IPS-18c (cell line): ENCODE measurements at regions not wholly inside any gene's neighbourhood (a gene's known extent, or its start where the extent isn't known, plus 50 kb on each side); places are given as distances from the start of the nearest gene placed in this dataset.
"Not testable (repeated sequence)": the region's sequence is repeated elsewhere in the genome, so short reads cannot be mapped to it uniquely, and the experiment has no call there.

Experiments used
- H3K4me3 ChIP-seq: 2 replicates; pipeline ENCODE4 v1.7.0; 2013; ENCODE audit warnings: low read depth, mild to moderate bottlenecking, low read length, moderate library complexity; ENCODE audit not compliant: insufficient read depth
- H3K9me3 ChIP-seq: one replicate; pipeline ENCODE4 v1.6.1; 2013; ENCODE audit warnings: mild to moderate bottlenecking, low read length, moderate library complexity; ENCODE audit not compliant: control insufficient read depth, insufficient read depth

DNA sequence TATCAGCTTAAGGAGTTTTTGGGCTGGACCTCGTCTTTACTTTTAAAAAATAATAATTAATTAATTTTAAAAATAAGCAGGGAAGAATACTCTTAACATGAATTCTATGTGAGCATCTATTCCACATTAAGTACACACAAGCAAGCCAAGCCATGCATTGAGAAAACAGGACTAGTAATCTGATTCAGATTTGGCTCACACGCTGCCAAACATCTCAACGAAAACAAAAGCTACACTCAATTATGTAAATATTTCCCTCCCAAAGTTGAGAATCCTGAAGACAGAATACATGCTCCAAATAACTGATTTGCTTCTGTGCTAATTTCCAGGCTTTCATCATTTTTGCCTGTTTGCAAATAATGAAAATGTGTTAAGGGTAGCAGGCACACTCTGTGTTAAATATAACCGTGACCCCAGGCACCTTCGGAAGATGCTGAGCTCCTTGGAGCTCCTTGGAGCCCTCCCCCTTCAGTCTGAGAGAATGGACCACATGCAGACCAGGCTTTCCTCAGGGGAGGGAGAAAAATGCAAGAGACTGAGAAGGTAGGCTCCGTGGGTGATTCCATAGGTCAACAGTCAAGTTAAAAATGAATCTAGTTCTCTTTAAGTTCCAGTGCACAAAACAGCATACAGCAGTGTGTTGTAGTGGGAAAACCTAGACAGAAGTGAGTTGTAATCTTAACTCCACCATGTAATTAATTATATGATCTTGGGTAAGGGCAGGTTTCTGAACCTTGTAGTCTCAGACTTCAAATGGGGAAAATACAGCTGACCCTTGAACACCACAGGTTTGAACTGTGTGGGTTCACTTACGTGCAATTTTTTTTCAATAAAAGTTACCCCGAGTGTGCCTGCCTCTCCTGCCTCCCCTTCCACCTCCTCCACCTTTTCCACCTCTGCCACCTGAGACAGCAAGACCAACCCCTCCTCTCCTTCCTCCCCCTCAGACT is 161.3 kb upstream of the RREB1 start:
- Histone ChIP-seq H3K4me3 (no peak overlapping the region), H3K9me3 (no peaks in the 10 kb centered on the region)

DNA sequence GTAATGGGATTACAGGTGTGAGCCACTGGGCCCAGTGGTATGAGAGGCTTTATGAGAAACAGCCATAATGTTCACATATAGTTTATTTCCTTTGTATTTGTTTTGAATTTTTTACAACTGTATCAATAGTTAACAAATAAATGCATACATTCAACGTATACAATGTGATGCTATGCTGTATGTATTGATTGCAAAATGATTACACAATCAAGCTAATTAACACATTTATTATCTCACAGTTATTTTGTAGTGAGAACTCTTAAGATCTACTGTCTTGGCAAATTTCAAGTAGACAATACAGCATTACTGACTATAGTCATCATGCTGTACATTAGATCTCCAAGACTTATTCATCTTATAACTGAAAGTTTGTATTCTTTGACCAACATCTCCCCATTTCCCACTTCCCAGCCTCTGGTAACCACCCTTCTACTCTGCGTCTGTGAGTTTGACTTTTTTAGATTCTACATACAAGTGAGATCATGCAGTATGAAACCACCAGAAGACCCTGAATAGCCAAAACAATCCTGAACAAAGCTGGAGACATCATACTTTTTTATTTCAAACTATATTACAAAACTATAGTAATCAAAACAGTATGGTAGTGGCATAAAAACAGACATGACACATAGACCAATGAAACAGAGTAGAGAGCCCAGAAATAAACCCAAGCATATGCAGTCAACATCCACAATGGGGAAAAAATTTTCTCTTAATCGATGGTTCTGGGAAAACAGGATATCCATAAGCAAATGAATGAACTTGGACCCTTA is 157.2 kb upstream of the RREB1 start:
- H3K4me3 ChIP-seq = no peak overlapping the region
- H3K9me3 ChIP-seq = no peaks in the 10 kb centered on the region

GRCh38 chr6:6951355-6951754 is 156.4 kb upstream of the RREB1 start:
- H3K9me3 ChIP-seq = no peaks in the 10 kb centered on the region
- no peak overlapping the region for H3K4me3 ChIP-seq

DNA sequence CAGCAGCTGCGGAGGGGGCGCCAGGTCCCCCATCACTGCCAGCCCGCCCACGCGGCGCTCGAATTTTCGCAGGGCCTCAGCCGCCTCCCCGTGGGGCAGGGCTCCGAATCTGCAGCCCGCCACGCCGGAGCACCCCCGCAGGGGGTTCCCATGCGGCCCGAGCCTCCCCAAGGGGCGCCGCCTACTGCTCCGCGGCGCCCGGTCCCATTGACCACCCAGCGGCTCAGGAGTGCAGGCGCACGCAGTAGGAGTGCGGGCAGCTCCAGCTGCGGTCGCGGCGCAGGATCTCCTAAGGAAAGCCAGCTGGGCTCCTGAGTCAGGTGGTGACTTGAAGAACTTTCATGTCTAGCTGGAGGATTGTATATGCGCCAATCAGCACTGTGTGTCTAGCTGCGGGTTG is 155.3 kb upstream of the RREB1 start:
- H3K4me3 ChIP-seq = no peak overlapping the region
- H3K9me3 ChIP-seq = no peaks in the 10 kb centered on the region

DNA sequence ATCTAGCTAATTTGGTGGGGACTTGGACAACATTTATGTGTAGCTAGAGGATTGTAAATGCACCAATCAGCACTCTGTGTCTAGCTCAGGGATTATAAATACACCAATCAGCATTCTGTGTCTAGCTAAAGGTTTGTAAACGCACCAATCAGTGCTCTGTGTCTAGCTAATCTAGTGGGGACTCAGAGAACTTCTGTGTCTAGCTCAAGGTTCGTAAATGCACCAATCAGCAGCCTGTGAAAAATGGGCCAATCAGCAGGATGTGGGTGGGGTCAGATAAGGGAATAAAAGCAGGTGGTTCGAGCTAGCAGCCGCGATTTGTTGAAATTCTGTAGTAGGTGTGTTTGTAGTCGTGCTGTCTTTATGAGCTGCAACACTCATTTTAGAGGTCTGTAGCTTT is 154.8 kb upstream of the RREB1 start:
- not testable (repeated sequence) for H3K4me3 ChIP-seq, H3K9me3 ChIP-seq

DNA sequence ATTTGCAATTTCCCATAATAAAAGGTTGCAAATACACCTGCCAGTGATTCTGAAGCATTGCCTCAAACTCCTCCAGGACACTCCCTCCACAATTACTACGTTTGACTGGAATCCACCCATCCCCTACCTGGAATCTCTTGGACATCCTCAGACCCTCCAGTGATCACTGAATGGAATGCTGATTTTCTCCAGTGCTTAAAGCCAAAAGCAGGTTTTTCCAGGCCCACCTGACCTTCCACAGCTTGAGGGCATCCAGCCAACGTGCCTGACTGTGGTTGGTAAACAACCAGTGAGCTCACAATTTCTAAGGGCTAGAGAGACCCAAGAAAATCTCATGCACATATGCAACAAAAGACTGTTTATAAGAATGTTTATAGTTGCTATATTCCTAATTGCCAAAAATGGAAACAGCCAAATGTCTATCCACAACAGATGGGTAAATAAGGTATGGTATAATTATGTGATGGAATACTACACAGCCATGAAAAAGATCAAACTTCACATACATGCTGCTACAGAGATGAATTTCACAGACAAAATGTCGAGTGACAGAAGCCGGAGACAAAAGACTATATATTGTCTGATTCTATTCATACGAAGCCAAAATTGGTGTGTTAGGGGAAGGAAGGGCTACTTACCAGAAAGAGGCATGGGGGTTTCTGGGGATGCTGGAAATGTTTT is 147.1 kb upstream of the RREB1 start:
- no peak overlapping the region for H3K4me3 ChIP-seq

GRCh38 chr6:6962086-6962485 is 145.7 kb upstream of the RREB1 start:
- Histone ChIP-seq H3K9me3 (no peaks in the 10 kb centered on the region), H3K4me3 (no peak overlapping the region)

More for the DNA sequence above, 147.1 kb upstream of the RREB1 start:
- H3K9me3 ChIP-seq = no peaks in the 10 kb centered on the region

DNA sequence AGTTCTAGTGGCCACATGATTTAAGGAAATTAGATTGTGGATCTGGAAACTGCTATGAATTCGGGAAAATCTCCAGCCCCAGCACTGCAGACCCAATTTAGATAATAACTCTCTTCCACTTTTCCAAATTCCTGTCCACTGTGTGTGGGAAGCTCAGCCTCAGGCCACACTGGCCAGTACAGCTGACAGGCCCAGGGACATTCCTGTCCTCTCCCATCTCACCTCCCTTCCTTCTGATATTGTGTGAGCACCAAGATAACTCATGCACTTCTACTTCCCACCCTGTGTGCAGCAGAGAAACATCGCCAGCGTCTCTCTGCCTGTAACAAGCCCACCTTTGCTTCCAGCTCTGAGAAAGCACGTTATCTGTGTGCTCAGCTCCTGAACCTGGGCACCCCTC is 145.1 kb upstream of the RREB1 start:
- no peak overlapping the region for H3K4me3 ChIP-seq
- H3K9me3 ChIP-seq = no peaks in the 10 kb centered on the region

DNA sequence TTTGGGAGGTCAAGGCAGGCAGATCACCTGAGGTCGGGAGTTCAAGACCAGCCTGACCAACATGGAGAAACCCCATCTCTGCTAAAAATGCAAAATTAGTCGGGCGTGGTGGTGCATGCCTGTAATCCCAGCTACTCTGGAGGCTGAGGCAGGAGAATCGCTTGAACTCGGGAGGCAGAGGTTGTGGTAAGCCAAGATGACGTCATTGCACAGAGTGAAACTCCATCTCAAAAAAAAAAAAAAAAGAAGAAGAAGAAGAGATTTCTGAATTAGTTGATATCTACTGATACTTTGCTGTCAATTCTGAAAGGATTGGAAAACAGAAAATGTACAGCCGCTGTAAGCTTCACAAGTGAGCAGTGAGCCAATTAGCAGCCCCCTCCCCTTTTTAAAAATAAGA is 144.4 kb upstream of the RREB1 start:
- H3K9me3 ChIP-seq, H3K4me3 ChIP-seq: not testable (repeated sequence)

- H3K4me3 ChIP-seq = no peak overlapping the region
- H3K9me3 ChIP-seq = no peaks in the 10 kb centered on the region
Measured at GRCh38 chr6:6964675-6965074, 143.1 kb upstream of the RREB1 start.

DNA sequence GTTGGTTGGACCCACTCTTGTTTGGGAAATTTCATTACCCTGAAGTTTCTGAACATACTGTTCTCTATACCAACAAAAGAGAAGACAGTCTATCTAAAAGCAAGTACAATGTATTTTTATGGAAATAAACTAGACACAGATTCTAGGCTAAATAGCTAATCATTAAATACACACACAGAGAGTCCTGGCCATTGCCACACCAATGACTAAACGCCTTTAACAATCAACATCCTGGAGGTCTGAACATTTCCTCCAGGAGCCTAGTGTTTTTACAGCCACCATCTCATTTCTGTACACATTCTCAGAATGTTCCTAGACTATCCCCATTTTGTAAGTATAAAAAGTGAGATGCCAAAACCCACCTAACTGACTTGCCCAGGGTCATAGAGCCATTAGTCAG is 141.6 kb upstream of the RREB1 start:
- Histone ChIP-seq H3K9me3 (no peaks in the 10 kb centered on the region), H3K4me3 (no peak overlapping the region)

GRCh38 chr6:6966569-6966968 is 141.2 kb upstream of the RREB1 start:
- Histone ChIP-seq H3K9me3 (no peaks in the 10 kb centered on the region), H3K4me3 (no peak overlapping the region)

GRCh38 chr6:6968357-6968730 is 139.4 kb upstream of the RREB1 start:
- H3K4me3 ChIP-seq = no peak overlapping the region
- no peaks in the 10 kb centered on the region for H3K9me3 ChIP-seq

DNA sequence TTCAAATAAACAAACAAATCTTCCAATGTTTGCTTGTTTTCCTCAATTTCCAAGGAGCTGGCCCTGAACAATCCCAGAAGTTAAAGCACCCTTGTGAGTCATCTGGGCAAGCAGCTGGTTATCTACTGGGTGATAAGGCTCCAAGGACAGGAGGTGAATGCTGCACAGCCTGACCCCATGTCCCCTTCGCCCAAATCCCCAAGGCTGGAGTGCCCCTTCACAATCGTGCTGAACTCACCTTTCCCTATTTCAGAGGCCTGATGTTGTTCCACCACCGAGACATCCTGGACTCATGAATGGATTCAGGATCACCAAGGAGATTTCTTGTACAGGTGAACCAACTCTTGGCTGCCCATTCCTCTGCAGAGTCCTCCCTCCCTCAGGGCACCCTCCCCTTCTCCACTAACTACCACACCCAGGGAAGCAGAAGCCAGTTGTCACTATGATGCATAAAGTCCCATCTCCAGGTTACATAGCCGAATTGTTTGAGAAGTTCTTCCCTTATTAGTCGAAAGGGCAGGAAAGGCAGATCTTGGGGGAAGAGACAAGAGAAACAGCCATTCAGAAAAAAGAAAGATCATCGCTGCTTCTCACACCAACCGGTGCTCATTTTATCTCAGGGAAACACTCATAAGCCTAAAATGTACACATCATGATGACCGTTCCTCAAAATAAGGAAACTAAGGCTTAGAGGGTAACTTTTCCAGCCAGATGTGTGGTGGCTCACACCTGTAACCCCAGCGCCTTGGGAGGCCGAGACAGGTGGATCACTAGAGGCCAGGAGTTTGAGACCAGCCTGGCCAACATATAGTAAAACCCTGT is 138.8 kb upstream of the RREB1 start:
- Histone ChIP-seq H3K9me3 (no peaks in the 10 kb centered on the region), H3K4me3 (no peak overlapping the region)

- no peaks in the 10 kb centered on the region for H3K9me3 ChIP-seq
- H3K4me3 ChIP-seq = no peak overlapping the region
Measured at GRCh38 chr6:6969761-6970223, 138.0 kb upstream of the RREB1 start.

DNA sequence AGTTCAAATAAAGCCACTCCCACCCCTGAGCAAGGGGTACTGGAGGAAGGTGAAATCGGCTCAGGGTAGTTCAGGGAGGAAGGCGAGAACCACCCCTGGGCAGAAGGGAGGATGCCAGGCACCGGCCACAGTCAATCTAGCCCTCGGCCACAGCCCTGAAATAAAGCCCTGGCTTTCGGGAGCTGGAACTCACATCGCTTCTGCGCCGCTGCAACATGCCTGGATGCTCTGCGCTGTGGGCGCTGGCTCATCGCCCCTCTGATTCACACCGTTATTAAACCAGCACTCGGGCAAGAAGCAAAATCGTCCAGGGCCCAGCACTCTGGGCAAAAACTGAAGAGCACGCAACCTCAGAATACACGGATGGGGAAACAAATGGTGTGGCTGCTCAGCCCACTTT is 136.9 kb upstream of the RREB1 start:
- Histone ChIP-seq H3K9me3 (no peaks in the 10 kb centered on the region), H3K4me3 (no peak overlapping the region)

DNA sequence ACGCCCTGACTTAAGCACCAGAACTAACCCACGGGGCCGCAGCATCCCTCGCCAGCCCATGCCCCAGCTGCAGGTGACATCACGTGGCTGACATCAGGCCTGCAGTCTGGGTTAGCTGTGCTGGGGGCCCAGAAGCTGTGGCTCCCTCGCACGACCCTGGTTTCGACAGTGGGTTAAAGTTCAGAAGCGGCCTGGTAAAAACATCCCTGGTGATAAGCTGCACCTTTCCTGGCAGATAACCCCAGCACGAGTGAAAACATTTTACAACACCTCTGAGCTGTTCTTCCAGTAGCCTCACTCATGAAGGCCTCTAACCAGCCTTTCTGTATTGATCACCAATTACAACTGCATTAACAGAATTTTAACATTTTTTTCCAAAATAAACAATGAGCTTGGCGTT is 136.4 kb upstream of the RREB1 start:
- no peak overlapping the region for H3K4me3 ChIP-seq
- no peaks in the 10 kb centered on the region for H3K9me3 ChIP-seq
